H1 (cell line): ENCODE measurements at regions not wholly inside any gene's neighbourhood (a gene's known extent, or its start where the extent isn't known, plus 50 kb on each side); places are given as distances from the start of the nearest gene placed in this dataset.

Experiments
- CTCF ChIA-PET: fragments of 300-600 bp; sonication (Branson Sonifier 250); formaldehyde crosslinking; loops from one replicate; lab custom pipeline; 2021; ENCODE audit not compliant: partially characterized antibody; lab: Charles Lee
- POLR2A ChIA-PET: fragments of 300-600 bp; sonication (Branson Sonifier 250); formaldehyde crosslinking; loops from one replicate; lab custom pipeline; 2021; ENCODE audit warnings: inconsistent platforms; ENCODE audit not compliant: partially characterized antibody; lab: Charles Lee
- DNase-seq, 2 experiments: peaks; one replicate each; pipeline versions ENCODE4 v3.0.0 to v3.0.0-alpha.2; 2010 to 2022; ENCODE audit warnings: low spot score in 2 of 2, low read depth in 1 of 2, mixed read lengths in 1 of 2
- FAIRE-seq: peaks from 2 replicates; lab custom pipeline; 2011; peaks lifted over from hg19 to GRCh38; lab: Jason Lieb, UNC
- H2AFZ ChIP-seq: 2 replicates; pipeline ENCODE4 v1.8.1; 2012; ENCODE audit warnings: low read length, inconsistent platforms
- H2AK5ac ChIP-seq: 2 replicates; pipeline ENCODE4 v1.6.1; 2013; ENCODE audit warnings: low read depth, low read length
- H2BK120ac ChIP-seq: replicated peaks from 2 replicates; pipeline ENCODE3; 2013; ENCODE audit warnings: low read depth, low read length, inconsistent platforms
- H2BK12ac ChIP-seq: 2 replicates; pipeline ENCODE4 v1.6.1; 2013; ENCODE audit warnings: low read depth, low read length
- H2BK15ac ChIP-seq: 2 replicates; pipeline ENCODE4 v1.6.1; 2013; ENCODE audit warnings: low read length
- H2BK20ac ChIP-seq: 2 replicates; pipeline ENCODE4 v1.6.1; 2013; ENCODE audit warnings: low read length
- H2BK5ac ChIP-seq: 2 replicates; pipeline ENCODE4 v1.6.1; 2013; ENCODE audit warnings: low read depth, low read length
- H3K14ac ChIP-seq: 2 replicates; pipeline ENCODE4 v1.6.1; 2013; ENCODE audit warnings: inconsistent platforms; ENCODE audit not compliant: insufficient read length
- H3K18ac ChIP-seq: 2 replicates; pipeline ENCODE4 v1.6.1; 2013; ENCODE audit warnings: low read length; ENCODE audit errors: extremely low read depth
- H3K23ac ChIP-seq: 2 replicates; pipeline ENCODE4 v1.6.1; 2013; ENCODE audit warnings: inconsistent platforms; ENCODE audit not compliant: insufficient read length
- H3K23me2 ChIP-seq: 2 replicates; pipeline ENCODE4 v1.6.1; 2013; ENCODE audit warnings: low read depth, low read length
- H3K27ac ChIP-seq: 2 replicates; pipeline ENCODE4 v1.6.1; 2011; ENCODE audit warnings: low read depth, low read length, inconsistent platforms
- H3K27me3 ChIP-seq, 4 experiments: replicated peaks in 1 of 4; 1 replicate in 1 of 4; 2 replicates in 3 of 4; pipeline versions ENCODE4 v1.6.1 to v1.8.1; 2011 to 2013; ENCODE audit warnings: low read length in 3 of 4, mild to moderate bottlenecking in 3 of 4, inconsistent platforms in 2 of 4, mixed read lengths in 2 of 4, moderate library complexity in 1 of 4; ENCODE audit not compliant: control insufficient read depth in 3 of 4, insufficient read depth in 3 of 4; ENCODE audit errors: extremely low read depth in 1 of 4
- H3K36me3 ChIP-seq, 4 experiments: 2 replicates each; pipeline versions ENCODE4 v1.6.1 to v1.8.1; 2011 to 2013; ENCODE audit warnings: mild to moderate bottlenecking in 4 of 4, low read length in 3 of 4, moderate library complexity in 2 of 4, control low read depth in 1 of 4, inconsistent platforms in 1 of 4; ENCODE audit not compliant: insufficient read depth in 4 of 4, control insufficient read depth in 2 of 4
- H3K4ac ChIP-seq: replicated peaks from 2 replicates; pipeline ENCODE3; 2013; ENCODE audit warnings: low read length, low read depth, mixed read lengths, inconsistent platforms; ENCODE audit not compliant: insufficient read length
- H3K4me1 ChIP-seq, 4 experiments: replicated peaks in 1 of 4; 1 replicate in 1 of 4; 2 replicates in 3 of 4; pipeline versions ENCODE4 v1.6.1 to v1.8.1; 2011 to 2013; ENCODE audit warnings: low read length in 3 of 4, inconsistent platforms in 2 of 4, mixed read lengths in 1 of 4; ENCODE audit not compliant: insufficient read depth in 4 of 4, control insufficient read depth in 3 of 4
- H3K4me2 ChIP-seq, 2 experiments: 2 replicates each; pipeline versions ENCODE4 v1.6.1 to v1.8.1; 2011 to 2013; ENCODE audit warnings: low read depth in 2 of 2, low read length in 2 of 2, control low read depth in 1 of 2, inconsistent platforms in 1 of 2, mild to moderate bottlenecking in 1 of 2; ENCODE audit not compliant: insufficient read depth in 1 of 2
- H3K4me3 ChIP-seq, 4 experiments: fragments of 200-600, 300-600 bp in 1 of 4; sonication (generic), shearing (Covaris generic), sonication (Bioruptor Twin) in 1 of 4; 2 replicates each; pipeline versions ENCODE4 v1.5.1 to v1.8.1; 2011 to 2016; ENCODE audit warnings: low read length in 4 of 4, low read depth in 3 of 4, control low read depth in 2 of 4, inconsistent platforms in 2 of 4, mild to moderate bottlenecking in 2 of 4, mixed read lengths in 1 of 4, moderate library complexity in 1 of 4; ENCODE audit not compliant: insufficient read depth in 2 of 4; ENCODE audit errors: extremely low read depth in 1 of 4
- H3K56ac ChIP-seq: replicated peaks from 2 replicates; pipeline ENCODE3; 2013; ENCODE audit warnings: low read depth, mild to moderate bottlenecking, mixed read lengths, low read length, inconsistent platforms; ENCODE audit not compliant: insufficient read length
- H3K79me1 ChIP-seq: 2 replicates; pipeline ENCODE4 v1.6.1; 2013; ENCODE audit warnings: low read depth, low read length, control low read depth
- H3K79me2 ChIP-seq, 2 experiments: 2 replicates each; pipeline versions ENCODE4 v1.6.1 to v1.8.1; 2012 to 2013; ENCODE audit warnings: low read length in 2 of 2, mild to moderate bottlenecking in 2 of 2, inconsistent platforms in 1 of 2; ENCODE audit not compliant: insufficient read depth in 2 of 2, control insufficient read depth in 1 of 2
- H3K9ac ChIP-seq, 4 experiments: replicated peaks in 1 of 4; 1 replicate in 1 of 4; 2 replicates in 3 of 4; pipeline versions ENCODE4 v1.6.1 to v1.8.1; 2011 to 2013; ENCODE audit warnings: low read depth in 3 of 4, low read length in 3 of 4, control low read depth in 2 of 4, mild to moderate bottlenecking in 2 of 4, moderate library complexity in 2 of 4, inconsistent platforms in 1 of 4; ENCODE audit errors: extremely low read depth in 1 of 4
- H3K9me3 ChIP-seq, 2 experiments: 2 replicates each; pipeline versions ENCODE4 v1.6.1 to v1.8.1; 2012 to 2013; ENCODE audit warnings: mild to moderate bottlenecking in 2 of 2, moderate library complexity in 2 of 2, control low read depth in 1 of 2, inconsistent platforms in 1 of 2, low read depth in 1 of 2, low read length in 1 of 2, mixed read lengths in 1 of 2; ENCODE audit not compliant: insufficient read depth in 2 of 2
- H4K20me1 ChIP-seq, 2 experiments: replicated peaks in 1 of 2; 2 replicates each; pipeline versions ENCODE3 to v1.8.1; 2011 to 2013; ENCODE audit warnings: inconsistent platforms in 2 of 2, low read length in 2 of 2, mild to moderate bottlenecking in 1 of 2; ENCODE audit not compliant: insufficient read depth in 2 of 2, control insufficient read depth in 1 of 2
- H4K5ac ChIP-seq: 2 replicates; pipeline ENCODE4 v1.6.1; 2013; ENCODE audit warnings: low read length, low read depth, mixed read lengths, inconsistent platforms; ENCODE audit not compliant: insufficient read length
- H4K8ac ChIP-seq: 2 replicates; pipeline ENCODE4 v1.8.0; 2013; ENCODE audit warnings: mild to moderate bottlenecking, moderate library complexity, low read length, inconsistent platforms; ENCODE audit not compliant: insufficient read depth; ENCODE audit errors: extremely low read depth
- H4K91ac ChIP-seq: replicated peaks from 2 replicates; pipeline ENCODE3; 2013; ENCODE audit warnings: low read length, mixed read lengths, inconsistent platforms; ENCODE audit not compliant: insufficient read length
- CTCF ChIP-seq, 3 experiments: IDR thresholded peaks; 1 replicate in 2 of 3; 2 replicates in 1 of 3; pipeline versions ENCODE4 v1.5.1 to v1.6.1; 2011; ENCODE audit warnings: low read length in 3 of 3, mild to moderate bottlenecking in 3 of 3, inconsistent platforms in 2 of 3, low read depth in 1 of 3, moderate library complexity in 1 of 3; ENCODE audit not compliant: insufficient read depth in 1 of 3; ENCODE audit errors: control extremely low read depth in 1 of 3
- RAD21 ChIP-seq, 2 experiments: IDR thresholded peaks in 1 of 2; conservative IDR thresholded peaks in 1 of 2; 2 replicates each; pipeline ENCODE4 v1.6.1; 2011; ENCODE audit warnings: low read depth in 2 of 2, low read length in 2 of 2, improper control_type of control experiment in 1 of 2, inconsistent platforms in 1 of 2, mild to moderate bottlenecking in 1 of 2, moderate library complexity in 1 of 2
- RFX5 ChIP-seq: IDR thresholded peaks from 2 replicates; pipeline ENCODE4 v1.6.1; 2011; ENCODE audit warnings: low read depth, low read length, improper control_type of control experiment, borderline replicate concordance
- RXRA ChIP-seq: IDR thresholded peaks from 2 replicates; pipeline ENCODE4 v1.6.1; 2011; ENCODE audit warnings: low read depth, mild to moderate bottlenecking, low read length, moderate library complexity; ENCODE audit not compliant: insufficient read depth
- WGBS, 2 experiments: shearing (Covaris generic) in 1 of 2; methylation state at CpG; one replicate each; pipeline versions ENCODE4 v1.1.6 to v1.1.7; 2013 to 2015; ENCODE audit warnings: low lambda C conversion rate in 2 of 2, mixed read lengths in 2 of 2, inconsistent platforms in 1 of 2, low coverage in 1 of 2, missing lambda C conversion rate in 1 of 2; ENCODE audit not compliant: insufficient replicate concordance in 2 of 2, insufficient coverage in 1 of 2, insufficient read length in 1 of 2; ENCODE audit errors: extremely low coverage in 1 of 2, missing lambda C conversion rate in 1 of 2; 5-methylcytosine and 5-hydroxymethylcytosine counted together

DNA sequence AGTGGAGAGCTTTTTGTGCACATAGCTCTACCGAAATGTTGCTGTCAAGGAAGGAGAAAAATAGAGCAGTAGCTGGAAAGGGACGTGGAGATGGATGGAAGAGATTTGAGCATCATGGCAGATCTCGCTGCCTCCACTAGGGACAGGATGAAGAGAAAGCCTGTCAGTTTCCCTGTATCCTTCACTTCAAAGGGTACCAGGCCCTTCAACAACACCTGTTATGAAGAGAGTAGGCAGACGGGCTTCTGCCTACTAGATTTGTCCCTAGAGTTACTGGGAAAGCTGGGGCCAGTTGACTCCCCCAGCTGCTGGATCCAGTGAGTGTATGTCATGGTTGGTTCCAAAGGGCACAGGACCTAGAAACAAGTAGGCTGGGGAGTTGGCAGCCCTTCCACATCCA is 150.8 kb downstream of the TLE3 start:
- Histone ChIP-seq H3K36me3 (no peaks in the 10 kb centered on the region), H3K9ac (no peak overlapping the region), H3K4me2 (no peak overlapping the region), H4K91ac (no peak overlapping the region), H3K14ac (no peak overlapping the region), H2BK20ac (no peak overlapping the region), H2BK5ac (no peak overlapping the region), H3K79me1 (no peaks in the 10 kb centered on the region), H2BK120ac (no peak overlapping the region), H2AFZ (no peak overlapping the region), H2BK12ac (no peak overlapping the region), H4K20me1 (no peaks in the 10 kb centered on the region), H3K4ac (no peak overlapping the region), H3K27me3 (no peaks in the 10 kb centered on the region), H3K27ac (no peak overlapping the region), H3K23ac (no peak overlapping the region), H3K9me3 (no peaks in the 10 kb centered on the region), H3K18ac (no peak overlapping the region), H3K56ac (no peak overlapping the region), H3K4me3 (no peak overlapping the region), H2AK5ac (no peak overlapping the region), H4K5ac (no peak overlapping the region), H3K23me2 (no peaks in the 10 kb centered on the region; the same call in 1 of the 2 replicates), H3K4me1 (no peaks in the 10 kb centered on the region), H2BK15ac (no peak overlapping the region), H4K8ac (no peak overlapping the region), H3K79me2 (no peaks in the 10 kb centered on the region)
- 84% methylated on average over 4 of the region's 4 CpGs; no CpG with 5 or more reads in 1 of the 2 experiments for WGBS, 2 experiments
- DNase-seq: no peak
- POLR2A ChIA-PET: no interaction called here
- FAIRE-seq: no peak
- TF ChIP-seq RXRA (no peak), RFX5 (no peak), CTCF (IDR thresholded peaks at IDR 0.05; ENCODE audit: control extremely low read depth in 1 of 3, insufficient read depth in 1 of 3, low read depth in 1 of 3, low read length in 3 of 3) (peak in 1 of 3 experiments; percentile 25; a peak in 1 of 4 replicates), RAD21 (IDR thresholded peaks at IDR 0.05 in 1 of 2, conservative IDR thresholded peaks at IDR 0.05 in 1 of 2; ENCODE audit: low read depth in 2 of 2, low read length in 2 of 2) (peak in 1 of 2 experiments; percentile 10; a peak in 1 of 4 replicates)
- CTCF ChIA-PET: interaction anchor here (0.6 to 2.0 kb wide), 7 partner anchors 9 to 100 kb away, joined by 3 to 4 read pairs (median 4); no protein-coding TSS in a partner anchor
